ENCODE measurements at regions not wholly inside any gene's neighbourhood (a gene's known extent, or its start where the extent isn't known, plus 50 kb on each side); places are given as distances from the start of the nearest gene placed in this dataset.

DNA sequence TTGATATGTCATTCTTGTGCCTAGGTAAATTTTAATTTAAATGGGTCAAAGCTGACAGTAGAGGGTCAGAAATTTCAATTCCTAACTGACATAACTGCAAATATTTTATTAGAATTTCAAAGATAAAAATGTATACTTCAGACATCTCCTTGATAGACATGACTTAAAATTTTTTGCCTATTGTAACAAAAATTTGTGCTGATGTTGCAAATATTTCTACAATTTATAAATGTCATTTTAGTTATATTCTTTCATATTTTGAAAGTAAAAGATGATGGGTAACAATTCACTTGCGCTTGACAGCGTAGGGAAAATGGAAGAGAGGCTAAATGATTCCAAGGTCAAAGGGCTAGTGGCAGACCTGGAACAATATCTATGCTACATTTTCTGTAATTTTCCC, 220.3 kb upstream of the ST8SIA4 start:
- TF ChIP-seq EZH2 (IDR thresholded peaks at IDR 0.05; ENCODE audit: insufficient read depth, poor library complexity, severe bottlenecking): no peak
- TF ChIP-seq EZH2phosphoT487 (IDR thresholded peaks at IDR 0.05; ENCODE audit: insufficient read depth, low read depth): no peak

Data from GM23248 (cell line).